ENCODE measurements at regions not wholly inside any gene's neighbourhood (a gene's known extent, or its start where the extent isn't known, plus 50 kb on each side); places are given as distances from the start of the nearest gene placed in this dataset.
"Not testable (repeated sequence)": the region's sequence is repeated elsewhere in the genome, so short reads cannot be mapped to it uniquely, and the experiment has no call there.

DNA sequence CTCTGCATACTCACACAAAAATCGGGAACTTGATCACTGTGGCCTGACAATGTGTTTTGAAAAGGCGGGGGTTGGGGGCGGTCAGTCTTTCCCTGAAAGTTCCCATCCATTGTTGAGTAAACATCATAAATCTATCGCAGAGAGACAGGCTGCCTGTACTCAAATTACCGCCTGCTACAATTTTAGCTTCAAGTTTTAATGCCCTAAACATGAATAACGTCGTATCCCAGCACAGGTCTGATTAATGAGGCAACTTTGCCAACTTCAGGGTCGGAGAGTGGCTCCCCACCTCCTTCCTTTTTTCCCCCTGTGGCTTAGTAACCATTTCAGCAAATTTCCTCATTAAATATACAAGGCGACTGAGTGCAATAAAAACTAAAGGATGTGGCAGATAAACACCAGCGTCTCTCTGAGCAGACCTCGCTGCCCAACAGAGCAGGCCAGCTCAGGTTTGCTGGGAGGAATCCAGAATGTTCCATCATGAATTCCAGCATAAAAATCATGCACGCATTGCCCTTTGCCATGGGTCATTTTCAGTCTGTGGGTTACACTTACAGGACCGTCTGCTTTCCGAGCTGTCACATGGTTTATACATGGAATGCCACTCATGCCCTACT, 213.5 kb upstream of the PLGLB2 start:
- not testable (repeated sequence) for TF ChIP-seq TOX (CRISPR knock-in tag; IDR thresholded peaks at IDR 0.05; ENCODE audit: borderline replicate concordance); ZC3H10 (CRISPR knock-in tag; IDR thresholded peaks at IDR 0.05); ZFP30 (CRISPR knock-in tag; IDR thresholded peaks at IDR 0.05); ESRRG (CRISPR knock-in tag; IDR thresholded peaks at IDR 0.05); RARB (CRISPR knock-in tag; IDR thresholded peaks at IDR 0.05); ZNF565 (CRISPR knock-in tag; conservative IDR thresholded peaks at IDR 0.05; ENCODE audit: low read depth); BACH2 (CRISPR knock-in tag; IDR thresholded peaks at IDR 0.05; ENCODE audit: borderline replicate concordance); ZNF70 (CRISPR knock-in tag; IDR thresholded peaks at IDR 0.05); ZFP3 (CRISPR knock-in tag; IDR thresholded peaks at IDR 0.05)
- TF ChIP-seq, protein P1, sequence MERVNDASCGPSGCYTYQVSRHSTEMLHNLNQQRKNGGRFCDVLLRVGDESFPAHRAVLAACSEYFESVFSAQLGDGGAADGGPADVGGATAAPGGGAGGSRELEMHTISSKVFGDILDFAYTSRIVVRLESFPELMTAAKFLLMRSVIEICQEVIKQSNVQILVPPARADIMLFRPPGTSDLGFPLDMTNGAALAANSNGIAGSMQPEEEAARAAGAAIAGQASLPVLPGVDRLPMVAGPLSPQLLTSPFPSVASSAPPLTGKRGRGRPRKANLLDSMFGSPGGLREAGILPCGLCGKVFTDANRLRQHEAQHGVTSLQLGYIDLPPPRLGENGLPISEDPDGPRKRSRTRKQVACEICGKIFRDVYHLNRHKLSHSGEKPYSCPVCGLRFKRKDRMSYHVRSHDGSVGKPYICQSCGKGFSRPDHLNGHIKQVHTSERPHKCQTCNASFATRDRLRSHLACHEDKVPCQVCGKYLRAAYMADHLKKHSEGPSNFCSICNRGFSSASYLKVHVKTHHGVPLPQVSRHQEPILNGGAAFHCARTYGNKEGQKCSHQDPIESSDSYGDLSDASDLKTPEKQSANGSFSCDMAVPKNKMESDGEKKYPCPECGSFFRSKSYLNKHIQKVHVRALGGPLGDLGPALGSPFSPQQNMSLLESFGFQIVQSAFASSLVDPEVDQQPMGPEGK (CRISPR knock-in tag; IDR thresholded peaks at IDR 0.05; ENCODE audit: borderline replicate concordance), result not testable (repeated sequence)

Data from SK-N-SH treated with all-trans-retinoic acid at 6 μM for 48 hours (cell line).